Cardiac muscle cell (in vitro differentiated cells and primary cell): ENCODE measurements at regions not wholly inside any gene's neighbourhood (a gene's known extent, or its start where the extent isn't known, plus 50 kb on each side); places are given as distances from the start of the nearest gene placed in this dataset.

Experiments used
- DNase-seq, 2 donors: peaks; one replicate each; pipeline versions ENCODE4 v3.0.0 to v3.0.0-alpha.2; 2010 to 2017; ENCODE audit warnings: low read depth in 1 of 2, low spot score in 1 of 2
- H3K27ac ChIP-seq: fragments of 200-600 bp; sonication (generic); 2 replicates; pipeline ENCODE4 v1.5.1; 2016
- H3K27me3 ChIP-seq: fragments of 200-600 bp; sonication (generic); 2 replicates; pipeline ENCODE4 v1.6.0; 2016; ENCODE audit warnings: control low read depth
- H3K36me3 ChIP-seq: fragments of 200-600 bp; sonication (generic); 2 replicates; pipeline ENCODE4 v1.5.1; 2016; ENCODE audit warnings: control low read depth
- H3K4me1 ChIP-seq: fragments of 200-600 bp; sonication (generic); 2 replicates; pipeline ENCODE4 v1.8.1; 2017; ENCODE audit warnings: low read depth, mild to moderate bottlenecking, mixed run types
- H3K4me3 ChIP-seq: fragments of 200-600 bp; sonication (generic); 2 replicates; pipeline ENCODE4 v1.5.1; 2016; ENCODE audit warnings: mild to moderate bottlenecking
- H3K9me3 ChIP-seq: fragments of 200-600 bp; sonication (generic); 2 replicates; pipeline ENCODE4 v1.5.1; 2017; ENCODE audit warnings: low read depth, mild to moderate bottlenecking, control low read depth
- CTCF ChIP-seq: IDR thresholded peaks from 2 replicates; pipeline ENCODE4 v1.5.1; 2012; ENCODE audit warnings: low read depth, mild to moderate bottlenecking, low read length

- TF ChIP-seq CTCF = no peak
- H3K4me3 ChIP-seq = no peak overlapping the region
Measured at GRCh38 chr14:101284711-101285110, 276.6 kb upstream of the DIO3 start.

DNA sequence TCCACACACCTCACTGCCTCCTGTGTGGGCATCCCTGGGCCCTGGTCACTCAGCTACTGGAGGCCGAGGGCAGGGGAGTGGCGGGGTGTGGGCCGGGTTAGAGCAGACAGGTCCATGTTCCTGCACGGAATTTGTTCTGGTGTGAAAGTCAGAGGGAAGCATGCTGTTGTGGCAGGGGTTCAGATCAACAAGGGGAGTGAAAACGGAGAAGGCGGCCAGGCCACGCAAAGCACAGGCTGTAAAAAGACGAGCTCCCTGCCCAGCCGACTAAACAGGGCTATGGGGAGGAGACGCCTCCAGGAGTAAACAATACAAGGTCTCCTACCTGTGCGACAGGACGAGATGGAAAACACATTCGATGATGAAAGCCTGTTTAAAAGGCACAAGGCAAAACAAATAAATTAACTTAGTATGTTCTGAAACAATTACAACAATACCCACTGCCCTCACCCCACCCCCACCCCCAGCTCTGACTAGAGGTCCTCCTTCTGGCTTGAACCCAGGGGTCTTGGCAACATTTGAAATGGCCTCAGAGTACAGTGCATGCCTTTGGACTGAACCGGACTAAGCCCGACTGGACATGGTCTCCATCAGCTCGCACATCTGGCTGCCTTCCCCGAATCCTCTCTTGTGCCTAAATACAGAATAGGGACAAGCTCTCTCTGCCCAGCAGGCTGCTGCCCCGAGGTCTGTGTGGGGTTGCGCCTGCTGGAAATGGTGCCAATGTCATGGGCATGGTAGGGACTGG lies 274.9 kb upstream of the DIO3 start:
- H3K36me3 ChIP-seq = no peaks in the 10 kb centered on the region

More at GRCh38 chr14:101284711-101285110, 276.6 kb upstream of the DIO3 start:
- Histone ChIP-seq H3K27ac (no peak overlapping the region), H3K9me3 (no peaks in the 10 kb centered on the region), H3K27me3 (no peaks in the 10 kb centered on the region), H3K36me3 (no peaks in the 10 kb centered on the region), H3K4me1 (no peaks in the 10 kb centered on the region)
- DNase-seq = no peak

GRCh38 chr14:101288436-101289229 lies 272.7 kb upstream of the DIO3 start:
- Histone ChIP-seq H3K27me3 (no peaks in the 10 kb centered on the region), H3K4me1 (no peaks in the 10 kb centered on the region), H3K4me3 (no peak overlapping the region), H3K9me3 (no peaks in the 10 kb centered on the region), H3K27ac (no peak overlapping the region), H3K36me3 (no peaks in the 10 kb centered on the region)
- no peak for TF ChIP-seq CTCF
- DNase-seq = peak in 1 of 2 donors; percentile 16

More for the DNA sequence above, 274.9 kb upstream of the DIO3 start:
- Histone ChIP-seq H3K27me3 (no peaks in the 10 kb centered on the region), H3K4me3 (no peak overlapping the region), H3K27ac (no peak overlapping the region), H3K4me1 (no peaks in the 10 kb centered on the region), H3K9me3 (no peaks in the 10 kb centered on the region)
- no peak for TF ChIP-seq CTCF
- no peak for DNase-seq

GRCh38 chr14:101289230-101289690 lies 272.0 kb upstream of the DIO3 start:
- Histone ChIP-seq H3K9me3 (no peaks in the 10 kb centered on the region), H3K36me3 (no peaks in the 10 kb centered on the region), H3K27me3 (no peaks in the 10 kb centered on the region), H3K27ac (no peak overlapping the region), H3K4me3 (no peak overlapping the region), H3K4me1 (no peaks in the 10 kb centered on the region)
- TF ChIP-seq CTCF = no peak
- no peak for DNase-seq

- no peaks in the 10 kb centered on the region for H3K9me3 ChIP-seq
Measured at GRCh38 chr14:101289911-101290310, 271.4 kb upstream of the DIO3 start.

More at GRCh38 chr14:101289911-101290310, 271.4 kb upstream of the DIO3 start:
- TF ChIP-seq CTCF = no peak
- Histone ChIP-seq H3K27ac (no peak overlapping the region), H3K27me3 (no peaks in the 10 kb centered on the region), H3K4me3 (no peak overlapping the region), H3K36me3 (no peaks in the 10 kb centered on the region), H3K4me1 (no peaks in the 10 kb centered on the region)
- DNase-seq = no peak
